ENCODE measurements at regions not wholly inside any gene's neighbourhood (a gene's known extent, or its start where the extent isn't known, plus 50 kb on each side); places are given as distances from the start of the nearest gene placed in this dataset.

- TF ChIP-seq CTCF (IDR thresholded peaks at IDR 0.05; ENCODE audit: insufficient read depth, low read depth, low read length), result no peak
- no peak for DNase-seq (ENCODE audit: low read depth)
- no peak overlapping the region for H3K4me3 ChIP-seq (ENCODE audit: low read depth, low read length)
Observed at GRCh38 chr3:117695321-117695720, 985.7 kb downstream of the TUSC7 start.

GRCh38 chr3:117695871-117696645, 986.5 kb downstream of the TUSC7 start:
- DNase-seq (ENCODE audit: low read depth), result no peak
- no peak overlapping the region for H3K4me3 ChIP-seq (ENCODE audit: low read depth, low read length)
- no peak for TF ChIP-seq CTCF (IDR thresholded peaks at IDR 0.05; ENCODE audit: insufficient read depth, low read depth, low read length)

- TF ChIP-seq CTCF (IDR thresholded peaks at IDR 0.05; ENCODE audit: insufficient read depth, low read depth, low read length), result no peak
- H3K4me3 ChIP-seq (ENCODE audit: low read depth, low read length), result no peak overlapping the region
- DNase-seq (ENCODE audit: low read depth), result no peak
Observed at GRCh38 chr3:117696851-117697407, 987.4 kb downstream of the TUSC7 start.

- no peak for TF ChIP-seq CTCF (IDR thresholded peaks at IDR 0.05; ENCODE audit: insufficient read depth, low read depth, low read length)
- DNase-seq (ENCODE audit: low read depth), result no peak
- no peak overlapping the region for H3K4me3 ChIP-seq (ENCODE audit: low read depth, low read length)
Observed at GRCh38 chr3:117699058-117699457, 989.5 kb downstream of the TUSC7 start.

GRCh38 chr3:117700573-117701360, 991.2 kb downstream of the TUSC7 start:
- no peak for DNase-seq (ENCODE audit: low read depth)
- no peak overlapping the region for H3K4me3 ChIP-seq (ENCODE audit: low read depth, low read length)
- TF ChIP-seq CTCF (IDR thresholded peaks at IDR 0.05; ENCODE audit: insufficient read depth, low read depth, low read length), result no peak

- DNase-seq (ENCODE audit: low read depth), result no peak
- TF ChIP-seq CTCF (IDR thresholded peaks at IDR 0.05; ENCODE audit: insufficient read depth, low read depth, low read length), result no peak
- H3K4me3 ChIP-seq (ENCODE audit: low read depth, low read length), result no peak overlapping the region
Observed at GRCh38 chr3:117705011-117705410, 995.4 kb downstream of the TUSC7 start.
